ENCODE measurements at regions not wholly inside any gene's neighbourhood (a gene's known extent, or its start where the extent isn't known, plus 50 kb on each side); places are given as distances from the start of the nearest gene placed in this dataset.

DNA sequence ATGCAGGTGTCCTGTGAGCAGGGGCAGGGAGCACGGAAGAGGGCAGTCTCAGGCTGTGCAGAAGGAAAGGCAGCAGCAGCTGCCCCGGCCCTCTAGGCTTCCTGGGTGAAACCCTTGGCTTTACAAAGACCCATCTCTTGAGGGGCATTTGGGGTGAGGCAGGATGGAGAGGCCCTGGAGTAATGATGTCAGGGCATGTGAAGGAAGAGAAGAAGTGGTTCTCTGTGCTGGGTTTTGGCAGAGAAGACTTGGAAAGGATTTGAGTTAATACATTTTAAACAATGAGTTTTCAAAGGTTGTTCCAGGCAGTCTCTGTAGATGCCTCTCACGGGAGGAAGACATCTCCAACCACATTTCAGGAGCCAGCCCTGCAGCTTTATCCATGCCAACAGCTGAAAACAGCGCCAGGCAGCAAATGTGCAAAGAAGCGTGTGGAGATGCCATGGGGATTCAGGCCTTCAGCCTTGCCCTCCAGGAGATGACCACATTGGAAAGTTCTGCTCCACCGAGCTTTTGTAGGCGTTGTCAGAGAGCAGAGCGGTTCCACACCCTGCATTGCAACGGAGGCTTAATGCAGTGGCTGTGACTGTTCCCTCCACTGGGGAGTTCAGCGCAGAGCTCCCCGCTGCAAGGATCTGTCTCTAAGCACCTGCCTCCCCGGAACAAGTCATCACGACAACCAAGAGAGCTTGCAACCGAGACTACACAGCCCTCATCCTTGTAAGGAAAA is 322.8 kb downstream of the UQCRFS1 start:
- TF ChIP-seq, protein P1, sequence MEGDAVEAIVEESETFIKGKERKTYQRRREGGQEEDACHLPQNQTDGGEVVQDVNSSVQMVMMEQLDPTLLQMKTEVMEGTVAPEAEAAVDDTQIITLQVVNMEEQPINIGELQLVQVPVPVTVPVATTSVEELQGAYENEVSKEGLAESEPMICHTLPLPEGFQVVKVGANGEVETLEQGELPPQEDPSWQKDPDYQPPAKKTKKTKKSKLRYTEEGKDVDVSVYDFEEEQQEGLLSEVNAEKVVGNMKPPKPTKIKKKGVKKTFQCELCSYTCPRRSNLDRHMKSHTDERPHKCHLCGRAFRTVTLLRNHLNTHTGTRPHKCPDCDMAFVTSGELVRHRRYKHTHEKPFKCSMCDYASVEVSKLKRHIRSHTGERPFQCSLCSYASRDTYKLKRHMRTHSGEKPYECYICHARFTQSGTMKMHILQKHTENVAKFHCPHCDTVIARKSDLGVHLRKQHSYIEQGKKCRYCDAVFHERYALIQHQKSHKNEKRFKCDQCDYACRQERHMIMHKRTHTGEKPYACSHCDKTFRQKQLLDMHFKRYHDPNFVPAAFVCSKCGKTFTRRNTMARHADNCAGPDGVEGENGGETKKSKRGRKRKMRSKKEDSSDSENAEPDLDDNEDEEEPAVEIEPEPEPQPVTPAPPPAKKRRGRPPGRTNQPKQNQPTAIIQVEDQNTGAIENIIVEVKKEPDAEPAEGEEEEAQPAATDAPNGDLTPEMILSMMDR (IDR thresholded peaks at IDR 0.05), result no peak
- TF ChIP-seq POLR2A (IDR thresholded peaks at IDR 0.05), result no peak

Data from vagina (tissue), 2 donors.